NCI-H345 treated with DMSO at 0.1 percent for 48 hours (cell line): ENCODE measurements at regions not wholly inside any gene's neighbourhood (a gene's known extent, or its start where the extent isn't known, plus 50 kb on each side); places are given as distances from the start of the nearest gene placed in this dataset.
"Not testable (repeated sequence)": the region's sequence is repeated elsewhere in the genome, so short reads cannot be mapped to it uniquely, and the experiment has no call there.

Experiments used
- DNase-seq: peaks from one replicate; lab custom pipeline; 2025; ENCODE audit not compliant: unreplicated experiment; lab: John Stamatoyannopoulos, UW

- DNase-seq = no peak
Measured at GRCh38 chr4:14340321-14340720, 662.0 kb upstream of the CPEB2 start.

- no peak for DNase-seq
Measured at GRCh38 chr4:14343961-14344360, 658.3 kb upstream of the CPEB2 start.

GRCh38 chr4:14345356-14345775 is 656.9 kb upstream of the CPEB2 start:
- DNase-seq = no peak

GRCh38 chr4:14347526-14347925 is 654.8 kb upstream of the CPEB2 start:
- DNase-seq = no peak

DNA sequence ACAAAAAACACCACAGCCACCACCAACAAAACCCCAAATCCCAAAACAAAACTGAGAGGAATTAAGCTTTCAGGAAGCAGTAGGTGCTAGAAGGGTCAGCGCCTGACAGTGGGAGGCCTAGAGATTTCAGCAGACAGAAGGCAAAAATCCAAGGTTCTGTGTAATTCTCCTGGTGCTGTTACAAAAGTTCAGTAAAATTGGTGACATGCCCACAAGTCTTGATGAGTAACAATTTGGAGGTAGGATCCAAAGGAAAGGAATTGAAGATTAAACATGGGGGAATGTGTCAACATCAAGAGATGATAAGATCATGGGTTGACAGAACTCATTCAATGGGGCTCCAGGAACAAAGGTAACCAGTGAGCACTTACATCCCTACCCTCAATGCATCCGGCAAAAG is 653.8 kb upstream of the CPEB2 start:
- DNase-seq = no peak

- not testable (repeated sequence) for DNase-seq
Measured at GRCh38 chr4:14358544-14359160, 643.6 kb upstream of the CPEB2 start.

GRCh38 chr4:14359991-14360390 is 642.3 kb upstream of the CPEB2 start:
- no peak for DNase-seq

GRCh38 chr4:14361084-14361483 is 641.2 kb upstream of the CPEB2 start:
- DNase-seq = no peak

DNA sequence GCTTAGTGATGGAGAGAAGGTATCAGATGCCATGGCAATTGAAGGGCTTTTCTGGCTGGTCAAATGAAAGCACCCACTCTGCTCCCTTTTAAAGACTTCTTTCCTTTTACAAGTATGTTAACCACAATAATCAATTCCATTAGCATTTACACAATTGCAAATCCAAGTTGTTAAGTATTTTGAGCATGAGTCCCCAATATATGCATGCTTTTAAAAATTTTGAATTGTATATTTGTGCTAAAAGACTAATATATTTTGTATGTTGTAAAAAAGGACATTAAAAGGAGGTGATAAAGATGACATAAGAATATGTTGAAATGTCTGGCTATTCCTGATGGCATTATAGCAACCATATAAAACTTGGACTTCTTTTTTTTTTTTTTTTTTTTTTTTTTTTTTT is 639.9 kb upstream of the CPEB2 start:
- DNase-seq = no peak

GRCh38 chr4:14364953-14365536 is 637.2 kb upstream of the CPEB2 start:
- DNase-seq = no peak

GRCh38 chr4:14368391-14368790 is 633.9 kb upstream of the CPEB2 start:
- DNase-seq = no peak

- no peak for DNase-seq
Measured at GRCh38 chr4:14371131-14371530, 631.1 kb upstream of the CPEB2 start.

- DNase-seq = no peak
Measured at GRCh38 chr4:14375816-14376215, 626.5 kb upstream of the CPEB2 start.

DNA sequence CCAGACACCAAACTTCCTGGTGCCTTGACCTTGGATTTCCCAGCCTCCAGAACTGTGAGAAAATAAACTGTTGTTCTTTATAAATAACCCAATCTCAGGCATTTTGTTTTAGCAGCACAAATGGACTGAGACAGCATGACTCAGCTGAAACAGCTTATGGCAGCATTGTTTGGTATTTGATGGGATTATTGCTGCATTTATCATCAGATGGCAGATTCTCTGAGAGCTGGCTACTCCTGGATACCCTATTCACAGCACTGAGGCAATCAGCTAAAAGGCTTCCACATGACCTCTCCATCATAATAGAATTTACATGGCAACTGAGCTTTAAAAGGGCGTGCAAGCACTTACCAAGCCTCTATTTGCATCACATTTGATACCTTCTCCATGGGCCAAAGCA is 623.1 kb upstream of the CPEB2 start:
- DNase-seq = no peak

- DNase-seq = no peak
Measured at GRCh38 chr4:14383652-14384051, 618.6 kb upstream of the CPEB2 start.

- DNase-seq = no peak
Measured at GRCh38 chr4:14384824-14385223, 617.5 kb upstream of the CPEB2 start.

GRCh38 chr4:14386196-14386595 is 616.1 kb upstream of the CPEB2 start:
- no peak for DNase-seq

GRCh38 chr4:14387647-14388046 is 614.6 kb upstream of the CPEB2 start:
- DNase-seq = no peak

DNA sequence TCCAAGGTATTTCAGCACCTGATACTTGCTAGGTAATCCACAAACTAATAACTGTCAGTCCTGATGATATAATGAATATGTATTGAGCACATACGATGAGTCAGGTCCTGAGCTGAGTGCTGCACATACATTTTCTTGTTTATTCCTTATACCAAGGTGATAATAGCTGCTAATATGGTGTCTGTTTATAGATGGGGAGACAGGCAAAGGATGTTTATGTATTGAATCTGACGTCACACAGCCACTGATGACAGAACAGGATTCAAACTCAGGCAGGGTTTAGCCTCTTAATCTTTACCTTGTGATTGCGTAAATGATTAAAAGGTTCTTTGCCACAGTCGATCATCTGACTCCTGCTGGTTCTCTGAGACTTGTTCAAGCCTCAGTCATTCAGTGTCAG is 609.9 kb upstream of the CPEB2 start:
- no peak for DNase-seq

DNA sequence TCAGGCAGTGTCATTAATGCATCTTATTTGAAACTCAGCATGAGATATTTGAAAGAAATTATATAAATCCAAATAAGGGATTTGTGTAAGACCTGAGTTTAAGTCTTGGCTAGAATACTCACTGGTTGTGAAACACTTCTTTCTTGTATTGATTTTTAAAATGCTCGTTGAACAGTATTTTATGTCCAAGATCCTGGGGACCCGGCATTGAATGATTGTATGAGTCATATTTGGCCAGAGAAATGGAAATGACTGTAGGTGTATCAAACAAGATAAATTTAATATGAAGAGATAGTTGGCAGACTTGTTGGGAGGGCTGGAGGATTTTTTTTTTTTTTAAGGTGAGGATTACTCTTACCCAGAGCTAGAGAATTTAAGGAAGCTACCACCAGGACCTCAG is 606.1 kb upstream of the CPEB2 start:
- DNase-seq = no peak

DNA sequence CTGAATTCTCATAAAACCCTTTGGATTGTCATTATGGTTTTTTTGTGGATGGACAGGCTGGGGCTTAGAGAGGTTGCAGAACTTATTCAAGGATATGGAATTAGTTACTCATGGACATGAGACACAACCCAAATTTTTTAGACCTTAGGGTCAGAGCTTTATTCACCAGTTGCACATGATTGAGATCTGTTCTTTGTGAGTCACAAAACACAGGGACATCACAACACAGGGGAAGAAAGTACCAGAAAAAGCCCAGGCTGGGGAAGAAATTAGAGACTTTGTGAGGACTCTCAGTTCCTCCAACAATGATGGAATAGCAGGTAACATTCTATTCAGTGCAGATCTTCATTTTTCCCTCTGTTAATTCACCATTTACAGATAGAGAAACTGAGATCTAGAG is 602.4 kb upstream of the CPEB2 start:
- DNase-seq = no peak

DNA sequence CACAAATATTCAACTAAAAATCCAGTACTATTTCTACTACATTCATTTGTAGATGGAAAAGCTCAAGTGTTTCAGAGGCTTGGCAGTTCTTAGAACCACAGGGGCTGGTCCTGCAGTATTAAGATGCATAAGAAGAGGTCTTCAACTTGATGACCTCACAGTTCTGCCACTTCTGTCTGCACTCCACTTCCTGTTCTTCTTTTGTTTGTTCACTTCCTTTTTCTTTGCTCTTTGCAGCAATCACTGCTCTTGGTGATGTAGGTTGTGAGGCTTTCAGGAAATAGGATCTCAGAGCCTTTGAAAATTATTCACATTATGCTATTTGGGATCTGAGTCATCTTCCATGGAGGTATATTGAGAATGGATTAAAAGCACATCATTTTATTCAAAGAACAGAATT is 602.0 kb upstream of the CPEB2 start:
- no peak for DNase-seq

- no peak for DNase-seq
Measured at GRCh38 chr4:14403132-14403531, 599.1 kb upstream of the CPEB2 start.
